HG02798 (cell line): ENCODE measurements at regions not wholly inside any gene's neighbourhood (a gene's known extent, or its start where the extent isn't known, plus 50 kb on each side); places are given as distances from the start of the nearest gene placed in this dataset.

Experiments used
- ATAC-seq: cut with Tn5 transposase; IDR thresholded peaks from one replicate; pipeline ENCODE4 v1.9.1; 2021; ENCODE audit warnings: mild to moderate bottlenecking; ENCODE audit not compliant: unreplicated experiment, poor library complexity

DNA sequence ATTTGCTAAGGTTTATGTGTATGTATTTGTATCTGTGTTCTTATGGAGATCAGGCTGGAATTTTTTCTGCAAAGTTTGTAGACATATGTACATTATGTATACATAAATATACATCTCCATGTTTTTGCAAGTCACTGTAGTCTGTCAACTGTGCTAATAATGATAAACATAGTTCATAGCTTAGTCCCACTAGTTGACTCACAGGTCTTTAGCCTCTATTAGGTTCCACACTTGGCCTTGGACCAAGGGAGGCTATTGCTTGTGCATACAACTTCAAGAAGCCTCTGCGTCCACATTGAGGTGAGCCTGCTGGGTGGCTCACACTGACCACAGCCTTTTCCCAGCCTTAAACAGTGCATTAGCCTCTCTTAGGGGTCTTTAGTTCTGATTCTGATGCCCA lies 243.8 kb upstream of the PEX5L start:
- ATAC-seq, result no peak

GRCh38 chr3:180282386-180282785 lies 245.6 kb upstream of the PEX5L start:
- ATAC-seq, result no peak

DNA sequence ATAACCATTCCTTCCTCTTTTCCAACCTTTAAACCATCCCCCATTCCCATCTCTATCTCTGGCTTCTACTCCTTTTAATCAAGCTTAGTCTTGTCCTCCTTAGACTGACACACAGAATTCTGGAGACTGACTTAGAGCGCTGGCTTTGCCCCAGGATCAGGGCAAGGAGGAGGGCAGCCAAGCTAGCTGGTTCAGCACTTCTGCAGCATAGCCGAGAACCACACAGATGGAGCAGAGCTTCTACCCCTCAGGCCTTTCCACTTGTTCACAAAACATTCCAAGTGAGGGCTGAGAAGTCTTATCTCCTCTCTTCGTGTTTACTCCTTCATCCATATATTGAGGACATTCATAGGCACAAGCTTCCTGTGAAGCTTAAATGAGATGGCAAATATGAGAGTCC lies 246.5 kb upstream of the PEX5L start:
- no peak for ATAC-seq

DNA sequence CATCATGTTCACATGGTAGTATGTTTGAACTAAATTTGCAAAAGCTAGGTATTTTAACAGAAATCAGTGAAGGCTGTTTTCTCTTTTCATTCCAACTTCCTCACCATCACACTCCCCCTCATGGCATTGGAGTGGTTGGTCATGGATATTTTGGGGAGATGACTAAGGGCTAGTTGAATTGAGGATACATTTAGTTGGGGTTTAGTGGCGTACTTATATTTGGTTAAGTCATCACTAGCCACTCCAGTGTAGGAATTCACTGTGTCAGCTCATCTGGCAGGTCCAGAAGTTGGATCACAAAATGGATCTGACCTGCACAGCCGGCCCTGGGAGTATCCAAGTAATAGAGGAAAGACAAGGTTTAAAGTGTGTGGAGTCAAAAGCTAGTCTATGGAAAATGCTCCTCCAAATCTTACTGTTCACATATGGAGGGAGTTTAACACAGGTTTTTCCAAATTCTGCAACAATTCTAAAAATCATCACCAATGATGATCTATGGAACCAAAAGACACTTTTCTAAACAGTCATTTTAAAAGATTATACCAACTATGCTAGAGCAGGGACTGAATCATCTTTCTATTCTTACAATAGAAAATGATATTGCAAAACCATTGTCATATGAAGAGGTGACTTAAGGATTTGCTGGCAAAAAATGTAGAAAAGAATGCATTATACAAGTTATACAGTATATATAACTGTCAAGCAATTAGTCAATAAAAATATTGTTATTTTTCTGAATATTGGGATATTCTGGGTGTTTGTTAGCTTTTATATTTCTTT lies 247.8 kb upstream of the PEX5L start:
- no peak for ATAC-seq

- no peak for ATAC-seq
Measured at GRCh38 chr3:180287703-180288102, 251.0 kb upstream of the PEX5L start.

- no peak for ATAC-seq
Measured at GRCh38 chr3:180288816-180289215, 252.1 kb upstream of the PEX5L start.

DNA sequence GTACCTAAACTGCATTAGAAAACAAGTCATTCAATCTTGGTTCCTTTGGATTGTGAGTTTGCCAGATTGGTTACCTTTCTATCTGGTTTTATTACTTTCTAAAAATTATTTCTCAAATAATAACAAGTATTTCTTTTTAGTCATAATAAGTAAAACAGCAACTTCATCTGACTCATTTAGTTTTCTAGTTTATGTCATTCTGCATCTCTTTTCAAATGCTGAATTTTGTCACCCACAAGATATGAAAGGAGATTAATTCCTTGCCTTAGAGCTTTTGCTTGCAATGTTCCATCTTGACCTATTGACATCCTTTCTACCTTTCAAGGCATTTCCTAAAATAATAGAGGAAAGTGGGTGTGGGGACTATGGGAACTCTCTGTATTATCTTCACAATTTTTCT lies 253.6 kb upstream of the PEX5L start:
- no peak for ATAC-seq

GRCh38 chr3:180294282-180295027 lies 257.7 kb upstream of the PEX5L start:
- ATAC-seq, result no peak

GRCh38 chr3:180295811-180296210 lies 259.1 kb upstream of the PEX5L start:
- no peak for ATAC-seq

DNA sequence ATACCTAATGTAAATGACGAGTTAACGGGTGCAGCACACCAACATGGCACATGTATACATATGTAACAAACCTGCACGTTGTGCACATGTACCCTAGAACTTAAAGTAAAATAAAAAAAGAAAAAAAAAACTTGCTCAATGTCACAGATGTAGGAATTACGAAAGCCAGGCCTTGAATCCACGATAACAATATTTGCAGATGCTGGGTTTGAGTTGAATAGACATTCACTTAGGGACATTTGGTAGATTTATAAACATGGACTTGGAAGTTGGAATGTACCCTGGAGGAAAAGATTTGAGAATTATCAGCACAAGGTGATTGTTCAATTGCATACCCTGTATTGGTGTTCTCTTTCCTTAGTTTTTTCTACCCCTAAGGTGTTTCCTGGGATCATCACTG lies 260.2 kb upstream of the PEX5L start:
- ATAC-seq, result no peak

DNA sequence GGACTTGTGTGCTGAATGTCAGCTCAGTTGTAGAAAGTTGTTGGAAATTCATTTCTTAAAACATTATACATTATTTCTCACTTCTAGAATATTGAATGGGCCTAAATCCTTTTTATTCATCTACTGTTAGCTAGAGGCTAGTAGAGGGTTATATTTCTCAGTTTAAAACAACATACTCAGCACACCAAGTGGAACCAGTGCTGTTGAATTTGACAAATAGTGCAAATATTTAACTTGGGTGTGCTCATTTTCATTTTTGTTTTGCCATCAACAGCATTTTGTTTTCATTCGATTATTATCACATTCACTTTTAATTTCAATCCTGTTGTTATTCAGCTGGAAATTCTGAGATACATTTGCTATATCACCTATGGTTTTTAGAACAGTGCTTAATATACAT lies 269.4 kb upstream of the PEX5L start:
- no peak for ATAC-seq

DNA sequence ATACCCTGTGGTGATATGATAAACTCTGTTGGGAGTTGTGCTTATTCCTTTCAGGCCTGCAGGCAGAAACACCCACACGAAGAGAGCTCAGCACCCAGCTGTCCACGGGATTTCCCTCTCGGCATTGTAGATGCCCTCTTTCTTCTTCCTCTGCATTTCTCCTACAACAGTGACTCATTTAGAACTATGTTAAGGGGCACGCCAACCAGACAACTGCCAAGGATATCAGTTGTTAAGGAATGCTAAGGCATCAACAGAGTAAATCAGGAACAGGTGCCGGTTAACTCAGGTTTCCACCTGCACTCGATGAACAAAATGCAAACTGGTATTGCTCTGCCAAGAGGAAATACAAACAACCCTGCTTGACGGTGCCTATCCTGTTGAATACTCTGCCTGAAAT lies 270.0 kb upstream of the PEX5L start:
- ATAC-seq, result no peak

- no peak for ATAC-seq
Measured at GRCh38 chr3:180311242-180311641, 274.5 kb upstream of the PEX5L start.

GRCh38 chr3:180316321-180316720 lies 279.6 kb upstream of the PEX5L start:
- ATAC-seq, result no peak

DNA sequence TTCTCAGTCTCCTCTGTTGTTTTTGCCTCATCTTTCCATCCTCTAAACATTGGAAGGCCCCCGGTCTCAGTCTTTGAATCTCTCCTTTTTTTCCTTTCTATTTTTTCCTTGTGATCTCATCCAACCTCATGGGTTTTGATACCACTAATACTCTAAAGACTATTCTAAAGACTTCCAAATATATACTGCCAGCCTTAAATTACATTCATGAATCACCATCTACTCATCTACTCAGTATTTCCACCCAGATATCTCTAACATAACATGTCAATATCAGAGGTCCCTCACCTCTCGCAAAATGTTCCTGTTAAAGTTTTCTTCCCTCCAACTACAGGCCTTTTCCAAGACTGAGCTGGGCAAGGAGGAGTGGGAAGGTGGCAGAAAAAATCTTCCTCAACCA lies 282.5 kb upstream of the TTC14 start:
- no peak for ATAC-seq

DNA sequence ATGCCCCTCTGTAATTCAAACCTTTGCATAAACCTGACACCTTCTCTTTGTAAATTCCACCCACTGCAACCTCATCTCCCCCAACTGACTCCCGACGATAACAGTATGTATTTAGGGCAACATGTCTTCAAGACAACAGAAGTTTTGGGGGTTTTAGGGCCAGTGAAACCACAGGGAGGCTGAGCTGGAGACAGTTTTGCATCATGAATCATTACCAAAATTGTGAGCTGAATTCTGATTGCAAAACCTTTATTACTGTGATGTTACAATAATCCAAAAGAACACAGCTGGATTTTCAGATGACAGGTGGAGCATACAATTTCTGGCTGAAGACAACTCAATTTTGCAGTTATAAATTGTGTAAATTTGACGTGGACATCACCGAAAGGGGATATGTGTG lies 281.3 kb upstream of the TTC14 start:
- ATAC-seq, result no peak

GRCh38 chr3:180321534-180321933 lies 280.4 kb upstream of the TTC14 start:
- no peak for ATAC-seq

DNA sequence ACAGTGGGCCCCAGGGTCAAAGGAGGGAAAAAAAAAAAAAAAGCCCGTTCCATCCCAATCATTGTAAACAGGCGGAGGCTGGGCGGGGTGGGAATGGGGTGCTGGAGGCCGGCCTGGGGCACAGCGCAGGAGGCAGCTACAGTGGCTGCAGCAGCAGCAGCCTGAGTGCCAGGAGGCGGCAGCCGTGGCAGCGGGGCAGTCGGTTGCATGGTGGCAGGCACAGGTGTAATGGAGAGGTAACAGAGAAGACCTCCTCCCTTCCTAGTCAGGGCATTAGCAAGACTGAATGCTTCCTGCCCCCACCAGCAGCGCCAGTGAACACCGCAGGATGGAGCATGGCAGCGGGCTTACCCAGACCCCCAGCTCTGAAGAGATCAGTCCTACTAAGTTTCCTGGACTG lies 279.1 kb upstream of the TTC14 start:
- no peak for ATAC-seq

DNA sequence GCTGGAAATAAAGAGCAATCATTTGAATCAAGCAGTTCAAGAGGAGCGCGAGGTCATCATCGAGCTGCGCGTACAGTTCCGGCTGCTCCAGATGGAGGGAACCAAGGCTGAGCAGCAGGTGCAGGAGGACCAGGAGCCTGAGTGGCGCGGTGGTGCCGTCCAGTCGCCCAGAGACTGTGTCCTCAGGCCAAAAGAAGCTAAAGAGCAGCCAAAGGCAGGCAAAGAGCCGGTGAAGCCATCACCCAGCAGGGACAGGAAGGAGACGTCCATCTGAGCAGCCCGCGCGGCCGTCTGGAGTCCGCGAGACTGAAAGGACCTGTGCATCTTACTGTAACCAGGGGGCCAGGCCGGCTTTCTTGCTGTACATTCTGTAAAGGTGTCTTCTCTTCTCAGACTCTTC lies 277.2 kb upstream of the TTC14 start:
- ATAC-seq, result no peak

- no peak for ATAC-seq
Measured at GRCh38 chr3:180325533-180325932, 276.4 kb upstream of the TTC14 start.

DNA sequence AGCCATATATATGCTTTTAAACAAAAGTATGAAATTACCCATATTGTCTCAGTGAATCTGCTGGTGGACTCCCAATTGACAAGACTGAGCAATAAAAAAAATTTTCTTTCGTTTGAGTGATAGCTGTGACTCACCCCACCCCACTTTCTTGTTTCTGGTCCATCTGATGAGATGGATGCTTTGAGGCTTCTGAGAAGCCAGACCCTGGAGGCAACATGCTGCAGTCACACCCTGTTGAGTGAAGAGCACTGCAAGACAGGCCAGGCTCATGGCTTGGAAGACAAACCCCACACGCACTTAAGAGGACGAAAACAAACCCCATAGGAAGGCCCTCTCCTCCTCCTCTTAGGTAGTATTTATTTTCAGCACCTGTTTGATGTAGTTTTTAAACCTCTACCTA lies 276.0 kb upstream of the TTC14 start:
- ATAC-seq, result no peak

DNA sequence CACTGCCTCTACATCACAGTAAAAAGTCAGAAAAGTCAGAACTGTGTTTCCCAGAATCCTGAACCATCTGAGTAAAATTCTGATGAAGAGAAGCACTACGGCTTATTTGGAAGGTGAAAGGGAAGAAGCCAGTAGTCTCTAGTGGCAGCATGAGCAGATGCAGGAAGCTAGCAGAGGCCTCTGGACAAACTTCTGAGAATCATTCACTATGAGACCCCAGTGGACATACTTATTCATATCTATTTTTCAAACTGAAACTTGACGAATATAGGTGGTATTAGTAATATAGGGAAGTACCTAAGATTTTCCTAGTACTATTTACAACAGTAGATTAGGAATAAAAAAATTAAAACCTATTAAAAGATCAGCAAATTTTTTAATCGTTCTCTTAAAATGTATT lies 272.8 kb upstream of the TTC14 start:
- peak; percentile 72 for ATAC-seq
